KOPT-K1 (cell line): ENCODE measurements at regions not wholly inside any gene's neighbourhood (a gene's known extent, or its start where the extent isn't known, plus 50 kb on each side); places are given as distances from the start of the nearest gene placed in this dataset.

Experiments
- H3K27ac ChIP-seq: fragments of 200-600 bp; sonication (generic); 2 replicates; pipeline ENCODE4 v1.5.1; 2016; ENCODE audit warnings: antibody characterized with exemption, mild to moderate bottlenecking, low read depth, low read length; ENCODE audit not compliant: poor library complexity, severe bottlenecking
- H3K36me3 ChIP-seq: fragments of 200-600 bp; sonication (generic); 2 replicates; pipeline ENCODE4 v1.5.1; 2017; ENCODE audit warnings: antibody characterized with exemption, mild to moderate bottlenecking, low read length, moderate library complexity; ENCODE audit not compliant: insufficient read depth
- H3K9me3 ChIP-seq: fragments of 200-600 bp; sonication (generic); 2 replicates; pipeline ENCODE4 v1.5.1; 2017; ENCODE audit warnings: antibody characterized with exemption, low read length, mild to moderate bottlenecking; ENCODE audit not compliant: insufficient read depth, poor library complexity, severe bottlenecking

DNA sequence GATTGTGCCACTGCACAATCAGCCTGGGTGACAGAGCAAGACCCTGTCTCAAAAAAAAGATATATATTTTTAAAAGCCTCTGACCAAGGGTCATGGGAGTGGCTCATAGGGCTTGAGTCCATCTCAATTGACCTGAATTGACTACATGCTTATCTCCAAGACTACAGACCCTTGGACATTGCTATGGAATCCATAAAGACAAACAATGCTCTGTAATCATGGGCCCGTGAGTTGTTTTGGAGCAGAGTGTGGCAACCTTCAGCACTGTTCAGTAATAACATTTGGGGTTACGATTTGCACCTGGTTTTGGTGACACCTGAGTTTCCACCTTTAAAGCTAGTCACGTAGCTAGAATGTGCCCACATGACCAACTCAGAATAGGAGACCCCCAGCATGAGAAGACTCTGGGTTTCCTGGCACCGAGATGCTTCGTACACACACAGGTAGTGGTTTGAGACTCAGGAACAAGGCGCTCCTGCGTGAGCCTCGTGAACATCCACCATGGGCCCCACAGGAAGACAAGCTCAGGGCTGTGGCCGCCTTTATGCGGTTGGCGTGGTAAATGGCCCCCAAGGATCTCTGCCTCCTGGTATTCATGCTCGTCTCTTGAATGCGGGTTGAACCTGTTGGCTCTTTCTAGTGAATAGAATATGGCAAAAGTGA is 66.6 kb upstream of the RPH3AL start:
- Histone ChIP-seq H3K36me3 (peaks cover 11% of the 10 kb centered on the region; the same call in 1 of the 2 replicates), H3K9me3 (no peaks in the 10 kb centered on the region), H3K27ac (peak overlapping the region; percentile 10)

DNA sequence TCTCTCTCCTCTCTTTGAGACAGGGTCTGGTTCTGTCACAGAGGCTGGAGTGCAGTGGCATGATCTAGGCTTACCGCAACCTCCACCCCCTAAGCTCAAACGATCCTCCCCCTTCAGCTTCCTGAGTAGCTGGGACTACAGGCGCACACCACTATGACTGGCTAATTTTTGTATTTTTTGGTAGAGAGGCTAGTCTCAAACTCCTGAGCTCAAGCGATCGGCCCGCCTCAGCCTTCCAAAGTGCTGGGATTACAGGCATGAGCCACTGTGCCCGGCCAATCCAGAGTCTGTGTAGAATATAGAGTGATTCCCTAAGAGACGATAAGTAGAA is 65.8 kb upstream of the RPH3AL start:
- peak overlapping the region; percentile 78 for H3K27ac ChIP-seq

DNA sequence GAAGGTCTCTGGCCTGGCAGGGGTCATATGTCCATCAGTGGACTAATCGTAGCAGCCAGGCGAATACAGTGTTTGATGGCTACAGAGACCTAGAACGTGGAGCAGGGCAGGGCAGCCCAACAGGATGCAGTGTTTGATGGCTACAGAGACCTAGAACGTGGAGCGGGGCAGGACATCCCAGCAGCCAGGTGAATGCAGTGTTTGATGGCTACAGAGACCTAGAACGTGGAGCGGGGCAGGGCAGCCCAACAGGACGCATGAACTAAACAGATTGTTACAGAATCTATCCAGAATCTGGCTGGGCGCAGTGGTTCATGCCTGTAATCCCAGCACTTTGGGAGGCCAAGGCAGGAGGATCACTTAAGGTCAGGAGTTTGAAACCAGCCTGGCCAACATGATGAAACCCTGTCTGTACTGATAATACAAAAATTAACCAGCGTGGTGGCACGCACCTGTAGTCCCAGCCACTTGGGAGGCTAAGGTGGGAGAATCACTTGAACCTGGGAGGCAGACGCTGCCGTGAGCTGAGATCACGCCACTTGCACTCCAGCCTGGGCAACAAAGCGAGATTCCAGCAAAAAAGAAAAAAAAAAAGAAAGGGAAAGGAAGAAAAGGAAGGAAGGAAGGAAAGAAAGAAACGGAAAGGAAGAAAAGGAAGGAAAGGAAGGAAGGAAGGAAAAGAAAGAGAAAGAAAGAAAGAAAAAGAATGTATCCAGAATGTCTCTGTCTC is 65.2 kb upstream of the RPH3AL start:
- Histone ChIP-seq H3K36me3 (peaks cover 13% of the 10 kb centered on the region; the same call in 1 of the 2 replicates), H3K27ac (peak overlapping the region; percentile 78), H3K9me3 (no peaks in the 10 kb centered on the region)

More for the DNA sequence above, 65.8 kb upstream of the RPH3AL start:
- Histone ChIP-seq H3K9me3 (no peaks in the 10 kb centered on the region), H3K36me3 (peaks cover 13% of the 10 kb centered on the region; the same call in 1 of the 2 replicates)

DNA sequence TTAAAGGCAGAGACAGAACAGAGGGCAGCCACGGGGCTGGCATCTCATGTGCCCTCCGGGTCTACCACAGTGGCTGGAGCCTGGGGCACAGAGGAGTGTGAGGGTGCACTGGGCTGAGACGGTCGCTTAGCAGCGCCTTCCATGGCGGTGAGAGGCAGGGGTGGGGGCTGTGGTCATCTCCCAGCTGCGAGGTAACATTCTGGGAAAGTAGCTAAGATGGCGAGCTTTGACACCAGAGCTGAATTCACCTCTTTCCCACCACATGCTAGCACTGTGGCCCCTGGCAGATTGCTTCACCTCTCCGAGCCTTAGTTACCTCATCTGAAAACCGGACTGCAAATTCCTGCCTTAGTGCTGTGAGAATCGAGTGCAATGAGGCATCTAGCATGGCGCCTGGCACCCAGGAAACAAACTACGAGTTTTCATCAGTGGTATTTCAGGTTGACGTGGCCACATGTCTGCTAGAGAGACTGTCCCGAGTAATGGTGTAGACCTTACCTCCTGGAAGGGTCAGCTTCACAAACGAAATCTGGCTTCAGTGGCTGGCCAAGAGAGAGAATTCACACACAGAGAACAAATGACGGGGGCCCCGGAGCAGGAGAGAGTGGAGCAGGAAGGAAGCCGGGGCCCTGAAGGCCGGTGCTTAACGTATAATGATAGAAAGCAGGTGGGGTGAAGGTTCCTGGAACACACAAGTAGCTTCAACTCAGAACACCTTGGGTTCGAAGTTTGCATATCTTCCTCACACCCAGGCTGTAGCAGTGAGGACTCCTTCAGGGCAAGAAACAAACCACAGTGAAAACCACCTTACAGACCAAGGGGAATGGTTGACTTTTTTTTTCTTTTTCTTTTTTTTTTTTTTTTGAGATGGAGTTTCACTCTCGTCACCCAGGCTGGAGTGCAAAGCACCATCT is 63.9 kb upstream of the RPH3AL start:
- peaks cover 16% of the 10 kb centered on the region; the same call in 1 of the 2 replicates for H3K36me3 ChIP-seq
- no peaks in the 10 kb centered on the region for H3K9me3 ChIP-seq
- peak overlapping the region; percentile 78 for H3K27ac ChIP-seq

DNA sequence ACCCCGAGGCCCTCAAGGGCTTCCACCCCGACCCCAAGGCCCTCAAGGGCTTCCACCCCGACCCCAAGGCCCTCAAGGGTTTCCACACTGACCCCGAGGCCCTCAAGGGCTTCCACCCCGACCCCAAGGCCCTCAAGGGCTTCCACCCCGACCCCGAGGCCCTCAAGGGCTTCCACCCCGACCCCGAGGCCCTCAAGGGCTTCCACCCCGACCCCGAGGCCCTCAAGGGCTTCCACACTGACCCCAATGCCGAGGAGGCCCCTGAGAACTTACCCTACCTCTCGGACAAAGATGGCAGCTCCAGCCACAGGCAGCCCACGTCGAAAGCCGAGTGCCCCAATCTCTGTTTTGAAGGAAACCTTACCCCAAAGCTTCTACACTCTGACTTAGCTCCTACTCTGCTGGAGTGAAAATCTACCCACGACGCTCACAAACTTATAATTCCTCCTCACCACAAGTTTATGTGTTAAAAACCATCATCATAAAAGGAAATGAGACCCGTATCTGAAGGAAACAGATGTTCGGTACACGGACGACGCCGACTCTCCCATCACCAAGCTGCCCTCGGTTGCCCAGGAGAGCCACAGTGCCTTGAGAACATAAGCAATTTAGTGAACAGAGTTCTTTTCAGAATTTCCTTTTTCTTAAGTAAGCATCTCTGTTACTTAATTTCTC is 61.2 kb upstream of the RPH3AL start:
- peak overlapping the region; percentile 41 for H3K27ac ChIP-seq
- no peaks in the 10 kb centered on the region for H3K9me3 ChIP-seq
- peaks cover 16% of the 10 kb centered on the region; the same call in 1 of the 2 replicates for H3K36me3 ChIP-seq

DNA sequence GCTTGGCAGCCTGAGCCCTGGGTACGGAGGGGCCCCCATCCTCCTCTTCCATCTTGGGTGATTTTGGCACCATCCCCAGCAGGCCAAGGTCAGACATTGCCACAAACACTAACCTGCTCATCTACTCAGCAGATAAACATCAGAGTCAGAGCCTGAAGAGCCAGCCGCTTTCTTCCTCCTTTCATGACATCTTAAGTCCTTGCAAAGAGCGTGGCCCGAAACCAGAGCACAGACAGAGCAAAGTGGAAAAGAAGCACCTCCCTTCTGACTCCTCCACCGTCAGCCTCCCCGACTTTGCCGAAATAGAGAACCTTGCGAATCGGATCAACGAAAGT is 60.4 kb upstream of the RPH3AL start:
- H3K27ac ChIP-seq, result peak overlapping the region; percentile 30
- no peaks in the 10 kb centered on the region for H3K9me3 ChIP-seq
- peaks cover 16% of the 10 kb centered on the region; the same call in 1 of the 2 replicates for H3K36me3 ChIP-seq

DNA sequence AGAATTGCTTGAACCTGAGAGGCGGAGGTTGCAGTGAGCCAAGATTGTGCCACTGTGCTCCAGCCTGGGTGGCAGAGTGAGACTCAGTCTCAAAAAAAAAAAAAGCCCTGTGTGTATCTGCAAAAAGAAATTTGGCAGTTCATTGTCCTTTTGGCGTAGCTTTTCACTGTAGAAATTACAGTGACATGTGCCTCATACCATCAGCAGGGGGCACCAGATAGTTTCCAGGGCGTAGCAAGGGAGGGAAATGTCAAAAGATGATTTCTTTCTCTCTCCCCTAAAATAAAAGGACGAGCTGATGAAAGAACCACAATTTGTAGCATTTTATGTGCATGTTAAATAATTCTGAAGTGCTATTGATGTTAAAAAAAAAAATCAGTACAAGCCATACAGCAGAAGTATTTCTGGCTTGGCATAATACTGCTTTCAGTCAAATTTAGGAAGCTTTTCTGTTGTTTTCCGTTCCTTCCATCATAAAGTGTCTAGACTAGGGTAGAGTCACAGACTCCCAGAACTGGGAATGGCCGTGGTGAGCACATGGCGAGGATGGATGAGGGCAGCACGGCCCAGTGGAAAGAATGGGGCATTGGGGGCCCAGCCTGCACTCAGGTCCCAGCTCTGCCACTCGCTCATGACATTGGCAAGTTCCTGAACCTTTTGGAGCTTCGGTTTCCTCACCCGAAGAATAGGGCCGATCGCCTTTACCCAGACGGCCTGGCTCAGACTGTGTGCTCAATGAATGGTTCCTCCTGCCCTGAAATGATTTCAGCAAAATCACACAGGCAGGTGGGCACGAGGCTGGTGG is 59.8 kb upstream of the RPH3AL start:
- Histone ChIP-seq H3K36me3 (peaks cover 16% of the 10 kb centered on the region; the same call in 1 of the 2 replicates), H3K9me3 (no peaks in the 10 kb centered on the region), H3K27ac (peak overlapping the region; percentile 30)

DNA sequence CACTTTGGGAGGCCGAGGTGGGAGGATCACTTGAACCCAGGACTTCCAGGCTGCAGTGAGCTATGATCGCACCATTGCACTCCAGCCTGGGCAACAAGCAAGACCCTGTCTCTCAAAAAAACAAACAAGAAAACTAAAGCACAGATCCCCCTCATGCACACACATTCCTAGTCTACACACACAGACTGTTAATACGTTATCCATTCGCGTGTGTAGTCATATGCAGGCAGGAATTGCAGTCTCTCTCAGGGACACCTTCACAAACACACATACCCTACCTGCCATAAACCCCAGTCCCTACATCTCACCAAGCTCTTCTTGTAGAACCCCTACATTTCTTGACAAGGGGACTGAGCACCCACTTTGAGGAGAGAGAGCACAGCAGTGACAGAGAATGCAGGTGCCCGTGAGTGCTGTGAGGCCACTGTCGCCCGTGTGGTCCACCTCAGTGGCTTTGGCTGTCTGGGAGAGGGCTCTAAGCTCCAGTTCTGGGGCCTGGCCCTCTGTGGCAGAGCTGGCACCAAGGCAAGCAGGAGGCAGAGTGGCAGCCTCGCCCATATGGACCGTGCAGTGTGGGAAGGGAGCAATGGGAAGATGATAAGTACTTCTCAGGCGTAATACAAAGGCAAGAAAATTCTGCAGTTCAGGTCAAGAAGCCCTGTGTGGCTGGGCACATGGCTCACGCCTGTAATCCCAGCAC is 59.0 kb upstream of the RPH3AL start:
- peak overlapping the region; percentile 87 for H3K27ac ChIP-seq

DNA sequence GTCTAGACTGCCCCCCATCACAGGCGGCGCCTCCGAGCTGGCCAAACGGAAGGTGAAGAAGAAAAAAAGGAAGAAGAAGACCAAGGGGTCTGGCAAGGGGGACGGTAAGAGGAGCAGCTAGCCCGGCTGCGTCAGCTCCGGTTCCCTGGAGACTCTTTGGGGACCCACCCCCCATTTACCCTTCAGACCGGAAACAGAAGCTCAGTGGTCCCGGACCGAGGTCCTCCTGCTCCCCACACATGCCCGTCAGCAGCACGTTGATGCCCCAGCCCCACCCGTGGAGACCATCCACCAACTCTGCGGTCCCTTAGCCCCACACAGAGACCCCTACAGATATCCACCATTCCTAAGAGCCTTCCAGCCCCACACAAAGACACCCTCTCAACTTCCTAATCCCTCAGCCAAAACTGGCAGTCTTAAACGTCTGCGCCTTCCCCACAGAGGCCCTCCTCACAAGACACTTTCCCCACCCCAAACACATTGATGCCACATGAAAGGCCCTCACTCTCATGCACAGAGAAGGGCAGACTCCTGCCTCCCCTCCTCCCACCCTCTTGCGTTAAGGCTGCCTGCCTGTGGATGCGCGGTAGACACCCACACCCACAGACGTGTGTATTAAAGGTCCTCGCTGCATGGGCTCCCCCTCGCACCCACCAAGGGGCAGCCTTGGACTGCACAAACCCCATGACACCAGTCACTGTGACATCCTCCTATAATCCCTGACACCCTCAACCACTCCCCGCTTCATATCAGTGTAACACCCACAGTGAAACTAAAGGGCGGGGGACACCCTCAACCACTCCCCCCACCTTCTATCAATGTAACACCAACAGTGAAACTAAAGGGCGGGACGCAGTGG is 58.2 kb upstream of the RPH3AL start:
- H3K27ac ChIP-seq, result peak overlapping the region; percentile 87
- peaks cover 16% of the 10 kb centered on the region; the same call in 1 of the 2 replicates for H3K36me3 ChIP-seq
- no peaks in the 10 kb centered on the region for H3K9me3 ChIP-seq

More for the DNA sequence above, 59.0 kb upstream of the RPH3AL start:
- Histone ChIP-seq H3K9me3 (no peaks in the 10 kb centered on the region), H3K36me3 (peaks cover 16% of the 10 kb centered on the region; the same call in 1 of the 2 replicates)

DNA sequence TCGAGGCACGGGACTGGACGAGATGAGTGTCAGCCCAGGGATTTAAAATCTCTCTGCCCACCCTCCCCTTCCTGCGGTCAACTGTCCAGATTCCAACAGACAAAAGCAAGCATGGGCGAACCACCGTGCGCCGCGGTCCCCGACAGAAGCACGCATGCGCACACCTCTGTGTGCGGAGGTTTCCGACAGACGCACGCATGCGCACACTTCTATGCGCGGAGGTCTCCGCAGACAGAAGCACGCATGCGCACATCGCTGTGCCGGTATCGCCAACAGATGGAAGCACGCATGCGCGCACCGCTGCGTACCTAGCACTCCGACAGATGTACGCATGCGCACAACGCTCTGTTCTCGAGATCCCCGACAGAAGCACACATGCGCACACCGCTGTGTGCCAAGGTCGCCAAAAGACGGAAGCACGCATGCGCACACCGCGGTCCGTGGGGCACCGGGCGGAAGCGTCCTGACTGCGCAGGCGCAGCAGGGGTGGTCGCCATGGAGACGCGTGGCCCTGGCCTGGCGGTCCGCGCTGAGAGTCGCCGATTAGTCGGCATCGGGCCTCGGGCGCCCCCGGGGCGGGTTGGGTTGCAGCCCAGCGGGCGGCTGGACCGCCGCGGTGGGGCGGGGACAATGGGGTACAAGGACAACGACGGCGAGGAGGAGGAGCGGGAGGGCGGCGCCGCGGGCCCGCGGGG is 57.4 kb upstream of the RPH3AL start:
- H3K27ac ChIP-seq, result peak overlapping the region; percentile 87
- no peaks in the 10 kb centered on the region for H3K9me3 ChIP-seq
- H3K36me3 ChIP-seq, result peaks cover 13% of the 10 kb centered on the region; the same call in 1 of the 2 replicates

DNA sequence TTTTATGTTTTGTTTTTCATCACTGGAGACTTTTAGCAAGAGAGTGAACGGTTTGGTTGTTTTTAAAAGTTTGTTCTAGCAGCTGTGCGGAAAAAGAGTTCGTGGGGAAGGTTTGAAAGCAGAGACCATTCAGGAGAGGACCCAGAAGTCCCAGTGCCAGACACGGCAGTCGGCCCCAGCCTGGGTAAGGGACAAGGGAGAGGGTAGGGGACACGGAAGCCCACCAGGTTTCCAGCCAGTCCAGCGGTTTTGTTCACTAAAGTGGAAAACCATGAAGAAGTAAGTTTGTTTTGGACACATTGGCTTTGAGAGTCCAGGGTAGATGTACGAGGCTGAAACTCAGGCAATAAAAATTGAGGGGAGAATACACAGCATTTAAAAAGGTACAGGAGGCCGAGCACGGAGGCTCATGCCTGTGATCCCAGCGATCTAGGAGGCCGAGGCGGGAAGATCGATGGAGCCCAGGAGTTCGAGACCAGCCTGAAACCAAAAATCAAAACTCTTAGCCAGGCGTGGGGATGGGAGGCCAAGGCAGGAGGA is 56.8 kb upstream of the RPH3AL start:
- Histone ChIP-seq H3K27ac (peak overlapping the region; percentile 87), H3K9me3 (no peaks in the 10 kb centered on the region), H3K36me3 (peaks cover 7% of the 10 kb centered on the region; the same call in 1 of the 2 replicates)

DNA sequence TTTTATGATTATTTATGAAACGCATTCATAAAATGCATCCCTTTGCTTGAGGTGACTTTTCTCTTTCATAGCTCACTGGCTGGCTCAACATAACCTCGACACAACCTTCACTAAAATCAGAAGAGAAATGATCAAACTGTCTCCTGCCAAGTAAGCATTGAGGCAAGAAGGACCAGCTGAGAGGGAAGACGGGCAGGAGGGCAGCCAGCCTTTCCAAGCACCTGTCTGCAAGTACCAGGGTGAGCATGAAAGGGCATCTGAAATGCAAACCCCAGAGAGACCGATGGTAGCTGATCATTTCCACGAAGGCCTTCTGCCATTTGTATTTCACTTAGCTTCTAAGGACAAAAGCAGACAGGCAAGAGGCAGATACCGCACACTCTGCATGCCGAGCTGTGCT is 52.1 kb upstream of the RPH3AL start:
- Histone ChIP-seq H3K27ac (no peak overlapping the region), H3K36me3 (peaks cover 5% of the 10 kb centered on the region; the same call in 1 of the 2 replicates), H3K9me3 (no peaks in the 10 kb centered on the region)
